ENCODE measurements at regions not wholly inside any gene's neighbourhood (a gene's known extent, or its start where the extent isn't known, plus 50 kb on each side); places are given as distances from the start of the nearest gene placed in this dataset.
"Not testable (repeated sequence)": the region's sequence is repeated elsewhere in the genome, so short reads cannot be mapped to it uniquely, and the experiment has no call there.

DNA sequence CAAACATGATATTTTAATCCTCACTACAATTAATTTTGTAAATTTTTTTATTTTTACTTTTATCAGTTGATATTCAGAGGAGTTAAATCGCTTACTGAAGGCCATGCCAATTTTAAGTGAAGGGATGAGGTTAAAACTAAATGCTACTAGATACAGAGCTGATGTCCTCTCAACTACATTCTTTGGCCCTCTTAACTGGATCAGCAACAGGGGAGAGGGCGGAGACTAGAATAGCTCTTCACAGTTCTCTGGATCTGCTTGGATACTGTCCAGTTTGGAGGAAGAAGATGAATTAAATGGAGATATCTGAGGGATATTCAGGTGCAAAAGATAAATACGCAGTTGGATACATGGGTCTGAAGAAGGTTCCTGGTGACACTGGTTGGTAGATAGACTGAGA, 85.6 kb upstream of the LYSMD4 start:
- POLR2A ChIA-PET, result no interaction called here
- DNase-seq (ENCODE audit: low read depth, low spot score), result no peak
- no peak overlapping the region for H3K4me3 ChIP-seq (ENCODE audit: low read depth, low read length)
- CTCF ChIA-PET, result no interaction called here
- no peak for TF ChIP-seq CTCF (IDR thresholded peaks at IDR 0.05; ENCODE audit: insufficient read depth, low read length, missing control alignments)

DNA sequence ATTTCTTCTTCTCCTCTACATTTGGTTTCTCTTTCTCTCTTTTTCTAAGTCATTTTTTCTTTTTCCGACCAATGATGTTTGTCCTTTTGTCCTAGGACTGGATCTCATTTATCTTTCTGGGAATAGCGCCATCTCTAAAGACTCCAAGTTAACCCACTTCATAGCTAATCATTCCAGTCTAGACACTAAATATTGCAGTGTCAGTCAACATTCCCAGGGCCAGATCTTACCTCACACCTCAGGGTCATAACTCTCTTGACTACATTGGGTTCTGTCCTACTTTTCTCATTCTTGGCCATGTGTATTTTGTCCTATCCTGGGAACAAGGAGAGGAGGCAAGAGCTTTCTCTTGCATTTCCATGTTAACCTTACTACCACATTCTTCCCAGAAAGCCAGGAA, 83.6 kb upstream of the LYSMD4 start:
- CTCF ChIA-PET; POLR2A ChIA-PET; H3K4me3 ChIP-seq (ENCODE audit: low read depth, low read length); DNase-seq (ENCODE audit: low read depth, low spot score): not testable (repeated sequence)

GRCh38 chr15:99810663-99811062, 77.4 kb upstream of the LYSMD4 start:
- H3K4me3 ChIP-seq (ENCODE audit: low read depth, low read length); POLR2A ChIA-PET; CTCF ChIA-PET; DNase-seq (ENCODE audit: low read depth, low spot score): not testable (repeated sequence)

DNA sequence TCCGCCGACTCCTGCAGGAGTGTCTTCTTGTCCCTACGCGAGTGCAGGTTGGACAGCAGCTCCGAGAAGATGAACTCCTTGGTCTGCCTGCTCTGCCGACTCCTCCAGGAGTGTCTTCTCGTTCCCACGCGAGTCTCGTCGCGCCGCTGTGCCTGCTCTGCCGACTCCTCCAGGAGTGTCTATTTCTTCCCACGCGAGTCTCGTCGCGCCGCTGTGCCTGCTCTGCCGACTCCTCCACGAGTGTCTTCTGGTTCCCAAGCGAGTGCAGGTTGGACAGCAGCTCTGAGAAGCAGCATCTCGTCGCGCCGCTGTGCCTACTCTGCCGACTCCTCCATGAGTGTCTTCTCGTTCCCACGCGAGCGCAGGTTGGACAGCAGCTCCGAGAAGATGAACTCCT, 66.6 kb upstream of the LYSMD4 start:
- POLR2A ChIA-PET; DNase-seq (ENCODE audit: low read depth, low spot score); H3K4me3 ChIP-seq (ENCODE audit: low read depth, low read length): not testable (repeated sequence)
- CTCF ChIA-PET, result interaction anchor here (3.6 kb wide), 1 partner anchor 527 kb away, joined by 25 read pairs; no protein-coding TSS in a partner anchor

DNA sequence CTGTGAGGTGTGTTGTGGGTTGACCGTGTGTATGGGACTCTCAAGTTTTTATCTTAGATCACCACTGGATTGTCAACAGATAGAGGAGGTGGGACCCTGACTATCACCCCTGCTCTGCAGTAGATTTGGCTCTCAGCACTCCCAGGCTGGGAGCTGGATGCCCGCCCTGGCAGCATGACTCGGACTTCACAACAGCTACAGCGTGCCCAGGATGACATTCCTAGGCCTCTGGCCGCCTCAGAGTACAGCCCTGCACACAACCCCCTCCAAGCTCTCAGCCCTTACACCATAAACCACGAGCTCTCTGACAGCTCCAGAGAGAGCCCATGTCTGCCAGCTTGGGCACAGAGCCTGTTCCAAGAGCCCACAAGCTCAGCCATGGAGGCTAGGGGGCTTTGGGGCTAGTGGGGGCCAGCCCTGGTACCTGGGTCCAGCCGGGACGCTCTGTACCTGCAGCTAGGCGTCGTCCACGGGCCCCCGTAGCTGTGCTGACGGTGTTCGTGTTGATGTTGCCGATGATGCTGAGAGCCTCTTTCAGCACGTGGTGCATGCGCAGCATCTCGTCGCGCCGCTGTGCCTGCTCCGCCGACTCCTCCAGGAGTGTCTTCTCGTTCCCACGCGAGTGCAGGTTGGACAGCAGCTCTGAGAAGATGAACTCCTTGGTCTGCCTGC, 66.1 kb upstream of the LYSMD4 start:
- H3K4me3 ChIP-seq (ENCODE audit: low read depth, low read length); DNase-seq (ENCODE audit: low read depth, low spot score); POLR2A ChIA-PET: not testable (repeated sequence)
- CTCF ChIA-PET, result interaction anchor here (1.1 to 3.6 kb wide), 4 partner anchors 11 to 526 kb away, joined by 3 to 25 read pairs (median 4); no protein-coding TSS in a partner anchor

DNA sequence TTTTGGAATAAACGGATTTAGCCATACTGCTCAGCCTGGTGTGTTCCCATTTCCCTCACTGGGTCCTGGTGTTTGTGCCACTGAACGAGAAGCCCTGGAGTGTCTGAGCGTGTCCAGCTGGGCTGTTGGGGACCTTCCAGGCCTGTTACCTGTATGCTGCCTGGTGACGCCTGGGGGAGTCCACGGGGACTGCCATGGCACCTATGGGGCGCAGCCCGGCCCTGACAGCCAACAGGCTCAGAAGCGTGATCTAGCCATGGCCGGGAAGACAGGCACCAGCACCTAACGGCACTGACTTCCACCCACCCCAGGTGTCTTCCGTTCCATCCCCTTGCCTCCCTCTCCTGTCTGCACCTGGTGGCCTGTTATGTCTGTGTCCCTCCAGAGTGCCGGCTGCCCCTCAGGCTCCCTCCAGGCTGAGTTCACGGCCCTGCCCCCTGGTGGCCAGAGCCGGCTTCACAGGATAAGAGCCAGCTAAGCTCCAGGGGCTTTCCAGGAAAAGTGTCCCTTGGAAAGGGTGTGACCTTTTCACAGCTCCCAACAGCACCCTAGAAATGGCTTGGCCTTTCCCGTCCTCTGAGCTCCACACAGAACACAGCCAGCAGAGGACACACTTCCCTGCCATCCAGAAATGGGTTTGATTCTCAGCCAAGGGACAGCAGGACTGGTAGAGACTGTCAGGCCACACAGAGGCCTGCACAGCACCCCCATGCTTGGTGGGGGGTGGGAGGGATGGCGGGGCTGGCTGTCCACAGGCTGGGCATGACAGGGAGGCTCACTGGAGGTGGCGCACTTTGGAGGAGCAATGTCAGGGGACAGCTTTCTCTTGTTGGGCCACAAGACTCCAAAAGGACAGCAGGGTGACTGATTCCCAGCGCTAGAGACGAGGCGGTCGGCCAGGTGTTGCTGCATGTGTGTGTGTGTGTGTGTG, 64.0 kb upstream of the LYSMD4 start:
- CTCF ChIA-PET, result interaction anchor here (0.7 to 3.6 kb wide), 2 partner anchors 524 to 970 kb away, joined by 3 to 25 read pairs; no protein-coding TSS in a partner anchor
- DNase-seq (ENCODE audit: low read depth, low spot score); POLR2A ChIA-PET; H3K4me3 ChIP-seq (ENCODE audit: low read depth, low read length): not testable (repeated sequence)

DNA sequence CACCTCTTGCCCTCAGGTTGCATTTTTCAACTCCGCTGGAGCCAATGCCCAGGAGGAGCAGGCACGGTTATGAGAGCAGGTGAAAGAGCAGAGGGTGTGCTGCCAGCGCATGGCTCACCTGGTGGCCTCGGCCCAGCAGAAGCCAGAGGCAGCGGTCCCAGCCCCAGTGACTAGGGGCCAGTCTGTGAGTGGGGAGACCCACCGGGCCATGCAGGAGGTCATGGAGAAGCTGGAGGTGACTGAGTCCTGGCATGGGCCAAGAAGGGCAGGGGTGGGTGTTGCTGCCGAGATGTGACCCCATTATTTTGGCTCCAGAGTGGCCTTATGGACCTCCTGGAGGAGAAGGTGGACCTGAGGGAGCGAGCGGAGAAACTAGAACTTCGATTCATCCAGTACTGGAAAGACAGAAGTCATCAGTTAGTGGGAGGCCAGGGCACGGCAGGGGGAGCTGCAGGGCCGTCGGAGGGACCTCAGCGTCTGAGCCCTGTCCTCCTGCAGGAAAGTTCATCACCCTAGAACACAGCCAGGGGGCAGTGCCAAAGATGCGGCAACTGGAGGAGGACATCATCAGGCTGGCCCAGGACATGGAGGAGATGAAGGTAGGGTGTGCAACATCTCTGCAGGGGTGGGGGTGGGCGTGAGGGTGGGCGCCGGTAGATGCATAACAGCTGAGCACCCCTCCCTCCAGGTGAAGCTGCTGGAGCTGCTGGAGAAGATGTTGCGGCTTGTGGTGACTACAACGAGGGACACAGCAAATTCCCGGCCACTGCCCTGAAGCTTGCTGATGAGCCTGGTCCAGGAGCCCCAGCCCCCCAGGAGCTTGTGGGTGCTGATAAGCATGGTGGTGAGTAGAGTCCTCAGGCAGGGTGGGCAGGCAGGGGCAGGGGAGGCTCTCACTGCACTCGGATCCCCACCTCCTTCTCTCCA, 58.9 kb upstream of the LYSMD4 start:
- DNase-seq (ENCODE audit: low read depth, low spot score); H3K4me3 ChIP-seq (ENCODE audit: low read depth, low read length); CTCF ChIA-PET; POLR2A ChIA-PET: not testable (repeated sequence)

- DNase-seq (ENCODE audit: low read depth, low spot score); H3K4me3 ChIP-seq (ENCODE audit: low read depth, low read length); POLR2A ChIA-PET: not testable (repeated sequence)
- CTCF ChIA-PET, result interaction anchor here (1.3 to 1.5 kb wide), 3 partner anchors 23 to 518 kb away, joined by 3 to 4 read pairs (median 3); no protein-coding TSS in a partner anchor
These were observed 57.5 kb upstream of the LYSMD4 start for GRCh38 chr15:99790751-99791150.

GRCh38 chr15:99788156-99788555, 54.9 kb upstream of the LYSMD4 start:
- POLR2A ChIA-PET, result no interaction called here
- no peak for DNase-seq (ENCODE audit: low read depth, low spot score)
- CTCF ChIA-PET, result interaction anchor here (1.0 kb wide), 1 partner anchor 10 kb away, joined by 3 read pairs; no protein-coding TSS in a partner anchor
- H3K4me3 ChIP-seq (ENCODE audit: low read depth, low read length), result no peak overlapping the region
- no peak for TF ChIP-seq CTCF (IDR thresholded peaks at IDR 0.05; ENCODE audit: insufficient read depth, low read length, missing control alignments)

DNA sequence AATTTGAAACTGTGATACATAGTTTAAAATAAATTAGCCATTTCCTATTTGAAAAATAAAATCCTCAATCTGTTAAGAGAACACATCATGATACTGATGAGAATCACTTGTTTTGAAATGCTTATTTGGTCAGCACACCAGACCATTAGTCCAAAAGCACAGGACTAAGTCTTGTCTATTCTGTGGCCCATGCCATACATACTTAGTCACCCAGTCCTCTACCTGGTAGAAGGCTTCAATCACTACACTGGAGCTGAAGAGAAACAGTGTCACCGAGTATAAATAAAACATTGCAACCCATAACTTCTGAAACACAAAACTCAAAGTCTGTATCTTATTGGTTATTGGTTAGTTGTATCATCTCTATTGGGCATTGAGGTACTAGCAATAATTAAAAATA, 51.6 kb upstream of the LYSMD4 start:
- DNase-seq (ENCODE audit: low read depth, low spot score); CTCF ChIA-PET; POLR2A ChIA-PET; H3K4me3 ChIP-seq (ENCODE audit: low read depth, low read length): not testable (repeated sequence)

DNA sequence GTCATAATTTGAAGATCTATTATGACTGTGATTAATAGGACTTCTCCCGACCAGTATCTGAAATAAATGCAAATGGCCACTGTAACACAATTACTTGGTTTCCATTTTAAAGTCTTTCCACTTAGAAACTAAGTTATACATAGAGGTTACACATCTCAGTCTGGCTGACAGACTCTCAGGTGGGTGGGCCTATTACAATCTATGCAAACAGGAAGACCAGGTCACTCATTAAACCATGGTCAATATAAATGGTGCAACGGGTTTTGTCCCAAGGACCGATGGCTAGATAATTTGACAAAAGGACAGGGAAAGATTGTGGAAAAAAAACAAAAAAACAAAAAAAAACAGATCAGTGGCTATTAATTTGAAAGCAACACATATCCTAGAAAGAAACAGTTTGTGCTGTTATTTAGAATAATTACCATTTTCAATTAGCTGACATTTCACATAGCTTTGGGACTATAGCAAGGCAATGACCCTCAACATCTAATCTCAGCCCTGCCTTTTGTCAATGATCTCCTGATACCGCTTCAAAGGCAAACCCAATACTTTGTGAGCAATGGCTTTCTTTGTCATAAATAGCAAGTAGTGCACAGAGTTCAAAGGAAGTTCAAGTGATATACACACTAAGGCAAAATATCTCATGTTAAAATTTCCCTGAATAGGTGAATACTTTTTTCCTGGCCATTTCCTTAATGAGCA, 50.8 kb upstream of the LYSMD4 start:
- H3K4me3 ChIP-seq (ENCODE audit: low read depth, low read length); CTCF ChIA-PET; DNase-seq (ENCODE audit: low read depth, low spot score); POLR2A ChIA-PET: not testable (repeated sequence)
